ENCODE measurements at regions not wholly inside any gene's neighbourhood (a gene's known extent, or its start where the extent isn't known, plus 50 kb on each side); places are given as distances from the start of the nearest gene placed in this dataset.

DNA sequence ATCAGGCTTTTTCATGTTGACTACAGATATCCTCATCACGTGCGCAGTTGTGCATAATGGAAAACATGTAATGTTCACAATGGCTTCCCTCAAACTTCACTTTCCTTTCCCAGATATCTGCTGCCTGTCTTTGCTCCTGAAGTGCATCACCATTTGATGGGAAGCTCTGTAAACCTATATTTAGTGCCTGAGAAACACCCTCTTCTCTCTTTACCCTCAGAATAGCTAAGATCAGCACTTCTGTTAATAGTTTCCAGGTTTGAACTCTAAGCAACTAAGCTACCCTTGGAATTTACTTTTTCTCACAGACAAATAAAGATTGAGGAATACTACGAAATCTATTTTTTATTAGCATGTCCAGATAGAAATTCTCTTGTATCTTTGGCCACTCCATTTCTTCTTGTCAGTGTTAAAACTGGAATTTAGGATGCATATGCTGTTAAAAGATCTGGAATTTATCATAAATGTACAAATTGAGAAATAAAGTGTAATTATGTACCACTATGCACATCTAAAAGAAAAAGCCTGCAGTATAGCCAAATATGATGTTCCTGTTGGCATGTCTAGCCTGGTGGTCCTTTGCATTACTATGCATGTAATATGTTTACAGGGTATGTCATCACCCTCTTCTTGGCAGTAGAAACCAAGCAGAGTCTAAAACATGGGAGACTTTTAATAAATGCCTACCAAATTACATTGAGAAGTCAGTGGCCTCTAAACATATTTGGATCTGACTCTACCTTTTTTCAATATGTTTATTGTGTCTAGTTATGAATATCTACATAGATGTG lies 278.7 kb downstream of the FIGN start:
- no peak for DNase-seq

DNA sequence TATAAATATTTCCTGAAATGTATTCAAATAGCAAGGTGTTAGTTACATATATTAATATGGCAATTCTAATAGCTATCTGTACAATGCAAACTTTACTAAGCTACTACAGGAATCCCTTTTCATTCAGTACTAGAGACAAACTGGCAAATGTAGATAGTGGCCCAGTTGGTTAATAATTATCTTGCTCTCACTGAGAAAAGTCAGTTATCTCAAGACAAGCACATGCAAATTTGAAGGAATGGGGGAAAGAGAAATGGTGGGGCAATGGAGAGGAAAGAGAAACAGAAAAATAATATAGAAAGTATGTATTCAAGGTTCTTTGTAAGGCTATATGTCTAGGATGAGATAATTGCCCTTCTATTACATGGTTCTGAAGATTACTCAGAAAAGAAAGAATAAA lies 280.0 kb downstream of the FIGN start:
- DNase-seq: no peak

DNA sequence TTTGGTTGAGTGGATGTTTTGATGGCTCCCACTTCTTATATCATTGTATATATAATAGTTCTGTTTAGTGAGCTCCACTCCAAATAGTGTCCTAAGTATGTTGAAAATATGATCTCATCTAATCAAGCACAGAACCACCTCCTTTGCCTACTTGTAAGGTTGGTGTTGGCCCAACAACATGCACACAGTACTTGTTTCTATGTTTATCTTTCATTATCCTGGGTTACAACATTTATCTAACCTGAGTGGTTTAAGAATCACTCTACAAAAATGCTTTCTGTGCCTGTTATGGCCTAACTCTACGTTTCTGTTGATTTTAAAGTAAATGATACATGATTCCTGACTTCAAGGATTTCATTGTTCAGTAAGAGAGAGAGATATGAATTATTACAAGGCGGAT lies 281.9 kb downstream of the FIGN start:
- no peak for DNase-seq

DNA sequence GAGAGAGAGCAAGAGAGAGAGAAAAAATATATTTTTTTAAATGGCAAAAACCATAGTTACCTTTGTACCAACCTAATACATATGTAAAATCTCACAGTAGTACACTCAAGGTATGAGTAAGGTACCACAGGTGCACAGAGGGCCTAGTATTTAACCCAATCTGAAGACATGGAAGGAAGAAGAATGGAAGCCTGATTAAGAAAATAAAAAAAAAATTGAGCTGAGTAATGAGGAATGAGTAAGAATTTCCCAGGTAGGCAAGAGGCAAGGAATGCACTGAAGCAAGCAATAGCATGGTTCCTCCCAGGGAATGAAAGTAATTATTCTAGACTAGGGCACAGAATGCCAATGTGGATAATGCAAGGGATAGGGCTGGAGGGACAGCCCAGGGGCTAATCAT lies 294.2 kb downstream of the FIGN start:
- no peak for DNase-seq

DNA sequence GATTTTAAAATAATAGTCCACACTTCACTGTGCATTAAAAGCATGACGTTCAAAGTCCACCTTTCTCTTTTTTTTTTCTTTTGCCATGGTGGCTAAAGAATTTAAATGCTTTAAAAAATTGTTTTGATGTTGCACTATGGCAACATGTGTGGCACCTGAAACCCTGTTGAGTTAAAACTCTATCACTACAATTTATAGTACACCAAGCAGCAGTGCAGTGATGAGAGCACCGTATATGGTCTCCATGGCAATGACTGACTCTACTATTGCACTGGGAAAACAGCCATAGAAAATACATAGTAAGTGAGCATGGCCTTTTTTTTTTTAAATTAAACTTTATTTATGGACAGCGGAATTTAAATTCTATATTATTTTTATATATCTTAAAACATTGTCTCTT lies 298.8 kb downstream of the FIGN start:
- no peak for DNase-seq

DNA sequence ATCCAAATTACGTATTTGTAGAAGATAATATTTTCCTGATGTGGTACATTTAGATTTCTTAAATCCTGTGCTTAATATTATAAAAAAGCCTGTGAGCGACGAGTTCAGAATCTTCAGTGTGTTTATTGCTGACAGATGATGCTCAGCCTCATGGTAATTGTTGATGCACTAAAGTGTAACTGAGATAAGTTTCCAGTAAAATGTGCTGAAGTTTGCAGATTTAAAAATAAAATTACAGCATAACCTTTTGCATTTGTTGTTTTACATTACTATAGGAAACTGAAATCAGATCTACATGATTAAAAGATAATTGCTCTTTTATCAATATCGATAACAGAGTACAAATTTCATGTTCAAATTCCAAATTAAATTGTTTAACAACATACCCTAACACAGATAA lies 307.6 kb downstream of the FIGN start:
- no peak for DNase-seq

DNA sequence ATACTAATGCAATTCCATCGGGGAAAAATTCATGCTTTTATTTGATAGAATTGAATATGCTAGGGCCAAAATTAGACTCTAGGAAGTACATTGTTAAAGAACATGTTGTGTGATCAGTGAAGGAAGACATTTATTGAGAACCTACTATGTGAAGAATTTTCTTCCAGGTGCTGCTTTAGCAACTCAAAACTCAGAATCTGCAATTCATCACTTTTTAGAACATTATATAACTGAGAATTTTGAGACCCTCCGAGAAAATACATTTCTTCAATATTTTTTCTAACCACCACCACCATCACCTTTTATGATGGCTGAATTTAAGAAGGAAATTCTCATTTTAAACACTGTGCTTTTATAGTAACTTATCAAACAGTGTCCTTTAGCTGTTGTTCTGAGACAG lies 315.2 kb downstream of the FIGN start:
- DNase-seq: no peak

DNA sequence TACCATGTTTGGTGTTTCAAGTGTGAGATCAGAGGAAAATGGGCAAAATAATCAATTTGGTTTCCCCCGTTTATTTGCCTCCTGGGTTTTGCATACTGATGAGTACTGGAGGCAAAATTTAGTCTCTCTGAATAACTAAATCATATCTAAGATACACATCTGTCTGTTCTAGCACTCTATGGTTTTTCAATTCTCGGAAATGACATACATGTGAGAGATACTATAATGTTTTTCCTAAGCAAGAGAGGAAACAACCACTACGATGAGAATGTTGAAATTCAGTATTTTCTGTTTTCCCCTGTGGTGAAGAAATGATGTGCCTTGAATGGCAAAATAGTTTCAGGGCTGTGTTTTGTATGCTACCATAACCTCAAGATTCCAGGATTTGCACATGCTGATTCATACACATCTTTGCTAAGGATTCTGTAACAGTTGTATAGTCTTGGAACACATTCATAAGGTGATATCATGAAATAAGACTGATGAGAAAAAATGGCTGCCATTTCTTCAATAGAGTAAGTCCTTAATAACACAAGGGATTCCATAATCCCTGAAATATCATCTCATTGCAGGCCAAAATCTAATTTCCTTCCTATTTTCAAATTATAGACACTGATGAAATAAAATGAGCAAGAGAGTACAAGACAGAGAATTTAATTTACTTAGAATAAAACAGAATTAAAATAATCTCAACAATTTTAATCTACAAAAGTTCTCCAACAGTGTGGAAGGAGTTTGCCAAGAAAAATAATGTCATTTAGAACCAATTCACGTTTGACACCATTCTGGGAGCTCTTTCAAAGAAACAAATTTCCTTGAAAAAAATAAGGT lies 316.6 kb downstream of the FIGN start:
- DNase-seq: no peak

DNA sequence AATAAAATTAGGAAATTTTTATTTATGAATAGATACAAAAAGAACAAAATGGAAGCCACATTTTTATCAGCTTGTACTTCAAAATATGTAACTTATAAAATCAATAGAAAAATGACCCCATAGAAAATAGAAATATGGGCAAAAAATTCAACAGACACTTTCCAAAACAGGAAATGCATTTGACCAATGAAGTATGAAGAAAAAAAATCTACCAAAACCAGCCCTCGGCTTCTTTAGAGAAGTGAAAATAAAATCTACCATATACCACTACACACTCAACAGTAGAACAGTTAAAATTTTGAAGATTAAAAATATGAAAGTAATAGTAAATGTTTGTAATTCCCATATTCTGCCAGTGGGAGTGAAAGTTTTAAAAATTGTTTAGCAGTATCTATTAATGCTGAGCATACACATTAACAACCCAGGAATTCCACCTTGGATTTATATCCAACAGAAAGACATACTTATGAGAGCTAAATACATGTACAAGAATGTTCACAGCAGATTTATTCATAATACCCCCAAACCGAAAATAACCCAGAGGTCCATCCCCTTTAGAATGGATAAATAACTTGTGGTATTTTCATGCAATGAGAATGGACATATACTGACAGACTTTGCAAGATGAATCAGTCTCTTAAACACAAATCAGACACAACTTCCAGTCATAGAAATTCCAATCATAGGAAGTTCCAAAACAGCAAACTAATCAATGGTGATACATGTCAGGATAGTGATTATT lies 318.0 kb downstream of the FIGN start:
- no peak for DNase-seq

DNA sequence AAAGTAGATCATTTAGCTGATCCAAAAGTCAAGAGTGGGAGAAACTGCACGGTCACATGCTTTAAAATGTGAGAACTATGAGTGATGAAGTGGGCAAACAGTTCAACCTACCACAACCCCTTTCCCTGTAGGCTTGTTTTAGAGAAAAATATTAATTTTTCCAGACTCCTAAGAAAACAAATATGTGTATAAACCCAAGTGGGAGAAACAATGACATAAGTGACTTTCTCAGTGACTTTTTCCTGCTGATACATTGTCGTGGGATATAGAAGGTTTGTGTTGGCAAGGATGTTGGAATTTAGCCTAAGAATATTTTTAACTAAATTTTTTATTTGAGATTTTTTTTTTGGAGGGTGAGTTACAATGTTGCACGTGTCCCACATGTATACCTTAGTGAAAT lies 321.7 kb downstream of the FIGN start:
- DNase-seq: no peak

DNA sequence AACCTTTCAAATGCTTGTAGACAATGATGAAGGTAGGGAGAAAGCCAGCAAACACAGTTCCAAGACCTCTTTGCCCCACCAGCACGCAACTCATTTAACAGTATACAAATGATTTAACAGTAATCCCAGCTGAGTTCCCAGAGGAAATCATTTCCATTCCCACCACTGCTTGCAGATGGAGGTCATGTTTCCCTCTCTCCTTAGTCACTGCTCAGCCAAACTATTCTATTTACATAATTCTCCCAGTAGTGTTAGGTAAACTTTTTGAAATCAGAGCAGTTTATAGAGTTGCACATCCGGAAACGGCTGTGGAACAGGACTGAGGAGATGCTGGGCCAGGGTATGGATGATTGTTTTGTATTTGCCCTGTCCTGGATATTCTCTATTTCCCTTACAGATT lies 328.5 kb downstream of the FIGN start:
- no peak for DNase-seq

DNA sequence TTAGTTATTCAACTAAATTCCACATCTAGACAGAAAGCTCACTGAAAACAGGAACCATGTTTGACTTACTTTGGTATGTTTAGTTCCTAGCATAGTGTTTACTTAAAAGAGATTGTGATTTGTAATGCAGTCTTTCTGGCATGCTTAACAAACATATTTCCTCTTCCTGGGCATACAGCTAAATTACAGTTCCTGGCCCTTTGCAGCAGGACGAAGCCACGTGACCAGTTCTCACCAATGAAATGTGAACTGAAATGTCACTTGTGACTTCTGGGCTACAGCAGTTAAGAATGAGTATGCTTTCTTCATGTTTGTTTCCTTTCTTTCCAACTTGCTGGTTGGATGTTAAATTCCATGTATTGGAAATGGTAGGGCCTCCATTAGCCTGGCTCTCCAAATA lies 330.5 kb downstream of the FIGN start:
- no peak for DNase-seq

DNA sequence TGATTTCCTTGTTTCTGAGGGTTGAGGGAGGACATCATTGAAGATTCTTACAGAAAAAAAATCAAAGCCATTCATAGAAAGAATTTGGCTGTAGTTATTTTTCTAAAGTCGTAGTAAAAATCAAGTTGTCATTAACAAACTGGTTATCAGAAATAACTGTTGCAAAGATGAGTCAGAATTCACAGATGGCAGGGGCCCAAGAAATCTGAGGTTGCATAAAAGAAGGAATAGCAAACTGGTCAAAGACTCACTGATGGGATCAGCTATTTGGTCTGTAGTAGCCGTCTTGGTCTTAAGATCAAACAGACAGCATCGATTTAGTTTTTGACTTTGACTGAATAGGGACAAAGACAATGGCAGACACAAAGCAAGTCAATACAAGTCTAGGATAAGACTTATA lies 334.3 kb downstream of the FIGN start:
- no peak for DNase-seq

DNA sequence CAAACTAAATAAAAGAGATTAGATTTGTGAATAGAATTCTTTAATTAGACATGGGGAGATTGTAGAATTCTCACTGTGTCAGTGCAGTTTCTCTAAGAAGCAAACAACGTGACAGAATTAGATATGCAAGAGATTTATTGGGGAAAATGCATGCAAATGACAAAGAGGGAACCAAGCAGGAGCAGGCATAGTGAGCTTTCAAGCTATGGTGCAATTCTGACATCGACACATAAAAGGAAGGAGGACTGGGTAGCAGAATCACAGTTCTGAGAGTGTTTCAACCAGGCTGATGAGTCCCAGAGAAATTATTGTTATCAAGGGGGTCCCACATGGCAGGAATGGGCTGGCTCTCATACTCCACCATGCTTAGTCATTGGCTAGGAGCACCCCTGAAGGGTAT lies 338.4 kb downstream of the FIGN start:
- no peak for DNase-seq

DNA sequence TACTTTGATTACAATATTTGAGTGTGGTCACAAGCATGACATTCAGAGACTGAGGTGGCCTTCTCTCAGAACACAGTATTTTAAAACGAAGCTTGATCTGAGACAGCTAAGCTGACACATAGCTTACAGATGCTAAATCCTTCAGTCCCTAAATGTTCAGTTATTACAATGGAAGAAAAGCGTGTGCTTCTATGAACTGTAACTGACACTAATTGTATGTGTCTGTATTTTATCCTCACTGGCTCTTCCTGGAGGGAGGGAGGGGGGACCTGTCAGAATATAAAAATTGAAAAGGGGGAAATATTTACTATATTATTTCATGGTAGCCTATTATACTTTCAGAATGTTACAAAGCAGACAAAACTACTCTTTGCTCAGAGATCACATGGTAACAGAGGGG lies 340.2 kb downstream of the FIGN start:
- DNase-seq: no peak

DNA sequence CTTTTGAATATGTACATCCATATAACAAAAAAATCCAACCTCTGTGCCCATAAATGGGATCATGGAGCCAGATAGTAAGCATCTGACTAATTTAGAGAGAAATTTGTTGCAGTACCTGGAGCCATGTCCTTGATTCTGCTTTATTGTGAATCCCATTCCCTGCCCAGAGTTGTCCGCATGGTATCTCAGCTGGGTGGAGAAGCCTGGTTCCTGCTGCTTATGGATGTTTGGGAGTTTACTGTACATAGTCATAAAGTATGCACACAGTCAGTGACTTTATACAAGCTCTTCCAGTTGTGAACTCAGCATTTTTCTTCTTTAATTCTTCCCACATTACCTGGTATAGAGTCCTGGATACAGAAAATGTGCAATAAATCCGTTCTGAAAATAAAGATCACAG lies 346.0 kb downstream of the FIGN start:
- DNase-seq: no peak

DNA sequence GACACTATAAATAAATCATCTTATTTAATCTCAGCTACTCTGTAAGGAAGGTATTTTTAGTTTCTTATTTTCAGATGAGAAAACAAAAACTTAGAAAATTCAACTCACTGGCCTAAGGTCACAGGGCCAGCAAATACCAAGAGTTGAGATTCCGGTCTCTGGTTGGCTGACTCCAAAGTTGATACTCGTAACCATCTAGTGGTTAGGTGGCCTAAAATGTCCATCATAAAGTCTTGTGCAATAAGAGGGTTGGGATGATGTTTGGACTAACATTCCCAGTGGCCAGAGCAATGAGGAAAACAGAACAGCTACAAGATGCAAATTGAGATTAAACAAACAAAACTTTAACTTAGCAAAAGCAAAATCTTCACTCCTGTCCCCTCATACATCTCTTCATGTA lies 360.3 kb downstream of the FIGN start:
- DNase-seq: no peak

DNA sequence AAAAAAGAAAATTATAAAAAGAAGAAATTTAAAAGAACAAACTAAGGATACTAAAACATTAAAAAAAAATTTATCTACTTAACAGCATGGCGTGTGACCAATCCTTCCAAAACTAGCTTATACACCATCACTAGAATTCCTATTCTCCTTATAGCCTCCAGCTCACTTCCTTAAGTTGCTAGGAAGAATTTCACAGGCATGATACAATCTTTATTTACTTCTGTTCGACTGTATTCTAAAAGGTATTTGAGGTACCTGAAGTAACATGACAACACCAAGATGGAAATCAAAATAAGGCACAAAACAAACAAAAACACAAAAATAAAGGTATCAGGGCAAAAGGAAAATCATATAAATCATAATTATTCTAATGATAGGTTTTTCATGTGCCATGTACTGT lies 360.7 kb downstream of the FIGN start:
- DNase-seq: no peak

DNA sequence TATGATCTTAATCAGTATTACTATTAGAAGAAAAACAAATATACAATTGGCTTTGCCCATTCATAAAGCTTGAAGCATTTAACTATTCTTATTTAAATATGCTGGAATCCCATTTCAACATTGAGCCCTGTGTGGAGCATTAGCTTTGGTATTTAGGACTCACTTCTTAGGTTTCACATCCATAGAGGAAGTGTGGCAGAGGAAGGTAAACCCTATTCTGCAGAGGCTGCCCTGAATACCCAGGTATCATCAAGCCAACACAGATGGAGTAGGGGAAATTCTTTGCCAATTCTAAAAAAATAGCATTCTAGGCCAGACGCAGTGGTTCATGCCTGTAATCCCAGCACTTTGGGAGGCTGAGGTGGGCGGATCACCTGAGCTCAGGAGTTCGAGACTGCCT lies 361.5 kb downstream of the FIGN start:
- no peak for DNase-seq

DNA sequence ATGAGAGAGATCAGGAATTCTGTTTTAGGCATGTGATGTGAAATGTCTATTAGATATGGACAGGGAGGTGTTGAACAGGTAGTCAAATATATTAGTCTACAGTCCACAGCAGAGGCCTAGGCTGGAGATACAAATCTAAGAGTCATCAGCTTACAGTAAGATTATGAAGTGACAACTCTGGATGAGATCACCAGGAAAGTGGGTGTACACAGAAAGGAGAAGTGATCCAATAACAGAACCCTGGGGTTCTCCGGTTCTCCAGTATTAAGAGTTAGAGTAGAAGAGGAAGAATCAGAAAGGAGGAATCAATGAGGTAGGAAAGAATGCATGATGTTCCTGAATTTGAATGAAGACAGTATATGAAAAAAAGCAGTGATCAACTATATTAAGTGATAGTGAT lies 362.3 kb downstream of the FIGN start:
- no peak for DNase-seq

DNA sequence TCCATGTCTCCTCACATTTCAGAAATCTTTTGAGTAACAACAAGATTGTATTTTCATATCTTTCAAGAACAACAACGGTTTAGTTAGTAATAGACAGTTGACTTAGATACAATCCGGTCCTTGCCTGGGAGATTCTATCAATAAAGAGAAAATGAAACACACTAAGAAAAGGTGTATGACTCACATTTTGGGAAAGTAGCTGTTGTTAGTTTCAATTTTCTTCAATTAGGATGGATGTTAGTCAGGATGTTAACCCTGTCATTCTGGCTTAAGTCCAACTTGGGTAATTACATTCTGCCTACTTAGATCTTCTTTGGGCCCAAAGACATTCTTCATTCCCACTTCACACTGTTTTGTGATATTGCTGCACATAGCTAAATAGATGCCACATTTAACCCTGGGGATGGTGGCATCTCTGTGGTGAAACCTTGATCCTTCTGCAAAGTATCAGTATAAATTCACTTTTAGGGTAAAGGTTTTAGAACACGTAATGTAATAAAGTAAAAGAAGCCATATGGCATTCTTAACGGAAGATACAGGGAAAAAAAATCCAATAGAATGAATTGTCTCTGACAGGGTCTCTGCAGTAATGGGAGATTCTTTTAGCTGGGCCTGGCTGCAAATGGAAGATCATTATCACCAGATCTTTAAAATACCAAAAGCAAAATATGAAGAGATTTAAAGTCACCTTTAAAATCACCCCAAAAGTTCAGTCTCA lies 365.5 kb downstream of the FIGN start:
- no peak for DNase-seq

DNA sequence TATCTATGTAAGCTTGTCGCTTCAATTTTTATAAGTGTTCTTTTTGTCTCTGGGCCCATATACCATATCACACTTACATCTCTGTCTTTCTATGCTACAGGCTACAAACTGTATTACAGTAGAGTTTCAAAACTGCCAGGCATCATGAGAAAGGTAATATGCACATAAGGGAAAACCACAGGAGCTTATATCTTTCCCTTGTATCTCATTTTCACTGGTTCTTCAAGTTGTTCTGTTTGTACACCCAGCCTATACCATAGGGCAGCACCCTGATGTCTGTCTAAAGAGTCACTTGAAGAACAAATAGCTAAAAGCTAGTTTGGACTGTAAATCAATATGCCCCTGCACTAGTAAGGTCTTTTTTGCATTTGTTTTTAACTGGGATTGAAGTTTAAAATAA lies 366.7 kb downstream of the FIGN start:
- no peak for DNase-seq

DNA sequence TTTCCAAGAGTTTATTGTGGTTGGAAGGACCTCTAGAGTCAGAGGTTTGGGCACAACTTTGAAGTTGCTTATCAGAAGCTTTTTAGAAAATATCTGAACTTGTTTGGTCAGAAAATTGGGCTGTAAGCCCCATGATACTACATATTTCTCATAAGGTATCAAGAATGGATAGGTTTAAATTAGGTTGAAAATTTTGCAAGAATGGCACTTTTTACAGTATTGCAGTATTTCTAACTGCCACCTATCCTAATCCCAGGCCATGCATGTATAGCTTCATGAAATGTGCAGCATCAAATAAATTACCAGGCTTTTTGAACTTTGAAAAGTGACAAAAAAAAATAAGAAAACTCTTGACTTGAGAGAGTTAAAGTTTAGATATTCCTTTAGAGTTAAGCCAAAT lies 367.2 kb downstream of the FIGN start:
- no peak for DNase-seq
